CD14-positive monocyte (primary cell): ENCODE measurements at regions not wholly inside any gene's neighbourhood (a gene's known extent, or its start where the extent isn't known, plus 50 kb on each side); places are given as distances from the start of the nearest gene placed in this dataset. TPM values are rescaled to one million over a fixed set of nuclear protein-coding genes. Genes with fewer than 3 reads are reported as not detected.

ENCODE experiments used
- DNase-seq, 3 donors: peaks; one replicate each; pipeline ENCODE4 v3.0.0-alpha.2; 2011 to 2022
- H2AFZ ChIP-seq: 2 replicates; pipeline ENCODE4 v1.6.0; 2012; ENCODE audit warnings: mild to moderate bottlenecking, low read depth, low read length, inconsistent platforms; ENCODE audit not compliant: insufficient read depth, poor library complexity, severe bottlenecking
- H3K27ac ChIP-seq, 2 donors: 1 replicate in 1 of 2; 2 replicates in 1 of 2; pipeline ENCODE4 v1.5.1; 2012 to 2013; ENCODE audit warnings: low read length in 2 of 2, control low read depth in 1 of 2, inconsistent platforms in 1 of 2, low read depth in 1 of 2, mild to moderate bottlenecking in 1 of 2
- H3K27me3 ChIP-seq, 2 donors: one replicate each; pipeline versions ENCODE4 v1.6.0 to v1.6.1; 2011 to 2013; ENCODE audit warnings: low read length in 2 of 2; ENCODE audit not compliant: control insufficient read depth in 2 of 2, insufficient read depth in 2 of 2
- H3K36me3 ChIP-seq, 2 donors: replicated peaks in 1 of 2; 1 replicate in 1 of 2; 2 replicates in 1 of 2; pipeline versions ENCODE4 v1.5.1 to v1.6.1; 2012 to 2013; ENCODE audit warnings: low read length in 2 of 2, control low read depth in 1 of 2, inconsistent platforms in 1 of 2, mild to moderate bottlenecking in 1 of 2; ENCODE audit not compliant: insufficient read depth in 2 of 2, control insufficient read depth in 1 of 2
- H3K4me1 ChIP-seq, 2 donors: 1 replicate in 1 of 2; 2 replicates in 1 of 2; pipeline versions ENCODE4 v1.5.1 to v1.6.1; 2012 to 2013; ENCODE audit warnings: low read length in 2 of 2, control low read depth in 1 of 2, inconsistent platforms in 1 of 2, mild to moderate bottlenecking in 1 of 2, moderate library complexity in 1 of 2; ENCODE audit not compliant: insufficient read depth in 2 of 2, control insufficient read depth in 1 of 2
- H3K4me2 ChIP-seq: replicated peaks from 2 replicates; pipeline ENCODE3; 2012; ENCODE audit warnings: low read length, moderate library complexity, mild to moderate bottlenecking; ENCODE audit not compliant: poor library complexity, severe bottlenecking; ENCODE audit errors: extremely low read depth
- H3K4me3 ChIP-seq, 3 experiments: fragments of 200-600 bp in 1 of 3; sonication (generic) in 1 of 3; replicated peaks in 1 of 3; 1 replicate in 2 of 3; 2 replicates in 1 of 3; pipeline ENCODE4 v1.5.1; 2011 to 2013; ENCODE audit warnings: low read length in 3 of 3, mild to moderate bottlenecking in 3 of 3, control low read depth in 2 of 3, low read depth in 2 of 3, inconsistent platforms in 1 of 3, moderate library complexity in 1 of 3
- H3K79me2 ChIP-seq: 2 replicates; pipeline ENCODE4 v1.6.0; 2012; ENCODE audit warnings: mild to moderate bottlenecking, control low read depth, inconsistent platforms, low read length, moderate library complexity; ENCODE audit not compliant: insufficient read depth
- H3K9ac ChIP-seq: 2 replicates; pipeline ENCODE4 v1.6.0; 2017; ENCODE audit warnings: low read length, mild to moderate bottlenecking; ENCODE audit not compliant: insufficient read depth, poor library complexity, severe bottlenecking
- H3K9me3 ChIP-seq, 2 donors: replicated peaks in 1 of 2; 1 replicate in 1 of 2; 2 replicates in 1 of 2; pipeline versions ENCODE4 v1.5.1 to v1.6.1; 2012 to 2013; ENCODE audit warnings: low read length in 2 of 2, control low read depth in 1 of 2; ENCODE audit not compliant: control insufficient read depth in 1 of 2, insufficient read depth in 1 of 2
- H4K20me1 ChIP-seq: 2 replicates; pipeline ENCODE4 v1.6.0; 2012; ENCODE audit warnings: mild to moderate bottlenecking, low read length, control low read depth, moderate library complexity; ENCODE audit not compliant: insufficient read depth
- H3K27ac Mint-ChIP-seq, 7 donors: one replicate each; pipeline ENCODE4 v1.8.0; 2020; ENCODE audit warnings: mild to moderate bottlenecking in 7 of 7, mixed read lengths in 7 of 7, moderate library complexity in 6 of 7, inconsistent platforms in 2 of 7
- H3K27me3 Mint-ChIP-seq, 3 donors: one replicate each; pipeline ENCODE4 v1.8.0; 2021 to 2022; ENCODE audit warnings: low read depth in 3 of 3, mild to moderate bottlenecking in 3 of 3, mixed read lengths in 3 of 3, moderate library complexity in 3 of 3, inconsistent platforms in 1 of 3
- H3K36me3 Mint-ChIP-seq, 2 donors: one replicate each; pipeline ENCODE4 v1.8.0; 2020; ENCODE audit warnings: mixed read lengths in 2 of 2, inconsistent platforms in 1 of 2, mild to moderate bottlenecking in 1 of 2
- H3K4me1 Mint-ChIP-seq: one replicate; pipeline ENCODE4 v1.8.0; 2020; ENCODE audit warnings: mild to moderate bottlenecking, mixed read lengths
- H3K4me3 Mint-ChIP-seq, 2 donors: one replicate each; pipeline ENCODE4 v1.8.0; 2020; ENCODE audit warnings: mild to moderate bottlenecking in 2 of 2, mixed read lengths in 2 of 2, moderate library complexity in 1 of 2
- H3K9me3 Mint-ChIP-seq, 7 donors: one replicate each; pipeline ENCODE4 v1.8.0; 2020 to 2022; ENCODE audit warnings: mixed read lengths in 7 of 7, mild to moderate bottlenecking in 6 of 7, moderate library complexity in 6 of 7, inconsistent platforms in 2 of 7
- WGBS: methylation state at CpG from one replicate; pipeline ENCODE4 v1.1.5; 2013; ENCODE audit warnings: missing lambda C conversion rate; ENCODE audit not compliant: insufficient coverage; 5-methylcytosine and 5-hydroxymethylcytosine counted together
- intact Hi-C, 2 donors: fragments of 100-400 bp; cut with micrococcal nuclease; formaldehyde crosslinking; loops; one replicate each; pipeline versions ENCODE4 v1.15.0 to v1.15.1; 2023
- small RNA-seq: library from RNA; depleted of rRNA; stranded (forward); fragments of <200 nt; gene quantifications from one replicate; pipeline ENCODE3, GENCODE V24; 2012; ENCODE audit warnings: low read depth; ENCODE audit not compliant: insufficient read length
- TF ChIP-seq, protein P1 (sequence below): fragments of 200-600 bp; IDR thresholded peaks from one replicate; pipeline ENCODE4 v1.8.0; 2022; ENCODE audit warnings: antibody characterized with exemption, mild to moderate bottlenecking

DNA sequence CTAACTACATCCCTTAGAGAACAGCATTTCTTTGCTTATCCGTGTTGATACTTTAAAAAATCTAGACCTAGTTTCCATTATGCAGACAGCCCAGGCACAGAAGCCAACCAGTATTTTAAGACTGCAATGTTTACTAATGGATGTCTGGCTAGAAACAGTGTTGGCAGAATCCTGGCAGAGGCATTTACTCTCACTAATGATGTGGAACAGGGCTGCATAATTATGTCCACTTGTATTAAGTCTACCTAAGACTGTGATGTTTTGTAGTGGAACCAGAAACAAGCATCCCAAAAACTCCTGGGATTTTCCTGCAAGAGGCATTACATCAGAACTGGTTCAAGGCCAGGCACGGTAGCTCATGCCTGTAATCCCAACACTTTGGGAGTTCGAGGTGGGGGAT lies 50.2 kb upstream of the PICALM start:
- H3K79me2 ChIP-seq, result no peaks in the 10 kb centered on the region
- no peak overlapping the region for H3K4me3 Mint-ChIP-seq
- TF ChIP-seq, protein P1, sequence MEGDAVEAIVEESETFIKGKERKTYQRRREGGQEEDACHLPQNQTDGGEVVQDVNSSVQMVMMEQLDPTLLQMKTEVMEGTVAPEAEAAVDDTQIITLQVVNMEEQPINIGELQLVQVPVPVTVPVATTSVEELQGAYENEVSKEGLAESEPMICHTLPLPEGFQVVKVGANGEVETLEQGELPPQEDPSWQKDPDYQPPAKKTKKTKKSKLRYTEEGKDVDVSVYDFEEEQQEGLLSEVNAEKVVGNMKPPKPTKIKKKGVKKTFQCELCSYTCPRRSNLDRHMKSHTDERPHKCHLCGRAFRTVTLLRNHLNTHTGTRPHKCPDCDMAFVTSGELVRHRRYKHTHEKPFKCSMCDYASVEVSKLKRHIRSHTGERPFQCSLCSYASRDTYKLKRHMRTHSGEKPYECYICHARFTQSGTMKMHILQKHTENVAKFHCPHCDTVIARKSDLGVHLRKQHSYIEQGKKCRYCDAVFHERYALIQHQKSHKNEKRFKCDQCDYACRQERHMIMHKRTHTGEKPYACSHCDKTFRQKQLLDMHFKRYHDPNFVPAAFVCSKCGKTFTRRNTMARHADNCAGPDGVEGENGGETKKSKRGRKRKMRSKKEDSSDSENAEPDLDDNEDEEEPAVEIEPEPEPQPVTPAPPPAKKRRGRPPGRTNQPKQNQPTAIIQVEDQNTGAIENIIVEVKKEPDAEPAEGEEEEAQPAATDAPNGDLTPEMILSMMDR, result no peak
- H4K20me1 ChIP-seq, result no peaks in the 10 kb centered on the region
- H3K4me2 ChIP-seq, result no peak overlapping the region
- DNase-seq, result no peak
- peaks cover 0 to 2% (median 0%) of the 10 kb centered on the region in 3 donors for H3K27me3 Mint-ChIP-seq
- H2AFZ ChIP-seq, result no peak overlapping the region
- no peak overlapping the region for H3K4me3 ChIP-seq
- H3K36me3 Mint-ChIP-seq, result no peaks in the 10 kb centered on the region
- no peaks in the 10 kb centered on the region for H3K9me3 ChIP-seq
- peaks cover 28% of the 10 kb centered on the region for H3K4me1 Mint-ChIP-seq
- H3K27ac ChIP-seq, result no peak overlapping the region
- H3K27me3 ChIP-seq, result no peaks in the 10 kb centered on the region
- H3K9me3 Mint-ChIP-seq, result no peaks in the 10 kb centered on the region
- H3K36me3 ChIP-seq, result no peaks in the 10 kb centered on the region
- intact Hi-C loops, result no loop called here
- H3K4me1 ChIP-seq, result peaks cover 9 to 13% of the 10 kb centered on the region in 2 donors
- H3K9ac ChIP-seq, result no peak overlapping the region
- 100% methylated on average over 1 of the region's 3 CpGs for WGBS
- H3K27ac Mint-ChIP-seq, result no peak overlapping the region

Small RNA genes in the stretch of these regions (small RNA-seq; reads per million reads assigned to genes)
- gene RNU6-560P, result not detected
